Tibial nerve (tissue), 4 donors: ENCODE measurements at regions not wholly inside any gene's neighbourhood (a gene's known extent, or its start where the extent isn't known, plus 50 kb on each side); places are given as distances from the start of the nearest gene placed in this dataset.

ENCODE experiments used
- DNase-seq, 2 donors: peaks; one replicate each; pipeline ENCODE4 v3.0.0-alpha.2; 2019; ENCODE audit warnings: low spot score in 2 of 2
- H3K27ac ChIP-seq, 4 donors: fragments of 200-600 bp; sonication (generic) in 3 of 4; one replicate each; pipeline ENCODE4 v1.5.1; 2017 to 2019; ENCODE audit warnings: mild to moderate bottlenecking in 1 of 4
- H3K27me3 ChIP-seq, 2 donors: fragments of 200-600 bp; sonication (generic) in 1 of 2; one replicate each; pipeline versions ENCODE4 v1.5.1 to v1.6.0; 2017 to 2019
- H3K36me3 ChIP-seq, 3 donors: fragments of 200-600 bp; sonication (generic); one replicate each; pipeline ENCODE4 v1.5.1; 2018 to 2019
- H3K4me1 ChIP-seq, 4 donors: fragments of 200-600 bp; sonication (generic) in 3 of 4; one replicate each; pipeline ENCODE4 v1.5.1; 2017 to 2019
- H3K4me3 ChIP-seq, 4 donors: fragments of 200-600 bp; sonication (generic) in 3 of 4; one replicate each; pipeline ENCODE4 v1.5.1; 2017 to 2019; ENCODE audit warnings: mild to moderate bottlenecking in 1 of 4, moderate library complexity in 1 of 4
- H3K9me3 ChIP-seq, 4 donors: fragments of 200-600 bp; sonication (generic) in 3 of 4; one replicate each; pipeline ENCODE4 v1.5.1; 2017 to 2019
- EP300 ChIP-seq, 2 donors: sonication (generic); formaldehyde crosslinking; IDR thresholded peaks; one replicate each; pipeline ENCODE4 v1.6.1; 2017; ENCODE audit warnings: antibody characterized with exemption in 2 of 2, mild to moderate bottlenecking in 1 of 2
- POLR2A ChIP-seq, 2 donors: fragments of 450-650 bp; IDR thresholded peaks; one replicate each; pipeline ENCODE4 v1.6.1; 2017; ENCODE audit warnings: antibody characterized with exemption in 2 of 2, mild to moderate bottlenecking in 2 of 2, moderate library complexity in 2 of 2
- WGBS, 2 donors: methylation state at CpG; one replicate each; pipeline ENCODE4 v1.1.5; 2018; 5-methylcytosine and 5-hydroxymethylcytosine counted together
- TF ChIP-seq, protein P1 (sequence below), 5 experiments: fragments of 200-600 bp in 3 of 5; fragments of 450-650 bp in 2 of 5; sonication (generic) in 3 of 5; IDR thresholded peaks; one replicate each; pipeline ENCODE4 v1.5.1; 2016 to 2019; ENCODE audit warnings: antibody characterized with exemption in 5 of 5, mild to moderate bottlenecking in 3 of 5, moderate library complexity in 2 of 5

DNA sequence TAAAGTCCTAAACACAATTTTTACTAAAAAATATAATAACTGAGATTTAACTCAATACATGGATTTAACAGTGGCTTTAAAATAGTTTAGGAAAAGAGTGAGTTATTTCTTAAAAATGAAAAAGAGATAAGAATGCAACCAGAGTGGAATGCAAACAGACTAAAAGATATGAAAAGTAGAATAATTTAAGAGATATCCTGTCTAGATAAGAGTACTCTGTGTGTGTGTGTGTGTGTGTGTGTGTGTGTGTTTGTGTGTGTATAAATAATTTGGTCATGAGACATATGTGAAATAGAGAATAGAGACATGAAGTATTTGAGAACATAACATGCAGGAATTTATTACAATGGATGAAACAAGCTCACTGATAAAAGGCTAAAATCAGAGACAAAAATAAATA lies 986.9 kb upstream of the CHORDC1 start:
- Histone ChIP-seq H3K27me3 (no peaks in the 10 kb centered on the region), H3K4me3 (no peak overlapping the region), H3K9me3 (no peaks in the 10 kb centered on the region), H3K36me3 (no peaks in the 10 kb centered on the region), H3K4me1 (no peaks in the 10 kb centered on the region), H3K27ac (no peak overlapping the region)
- no peak for DNase-seq
- TF ChIP-seq, protein P1, sequence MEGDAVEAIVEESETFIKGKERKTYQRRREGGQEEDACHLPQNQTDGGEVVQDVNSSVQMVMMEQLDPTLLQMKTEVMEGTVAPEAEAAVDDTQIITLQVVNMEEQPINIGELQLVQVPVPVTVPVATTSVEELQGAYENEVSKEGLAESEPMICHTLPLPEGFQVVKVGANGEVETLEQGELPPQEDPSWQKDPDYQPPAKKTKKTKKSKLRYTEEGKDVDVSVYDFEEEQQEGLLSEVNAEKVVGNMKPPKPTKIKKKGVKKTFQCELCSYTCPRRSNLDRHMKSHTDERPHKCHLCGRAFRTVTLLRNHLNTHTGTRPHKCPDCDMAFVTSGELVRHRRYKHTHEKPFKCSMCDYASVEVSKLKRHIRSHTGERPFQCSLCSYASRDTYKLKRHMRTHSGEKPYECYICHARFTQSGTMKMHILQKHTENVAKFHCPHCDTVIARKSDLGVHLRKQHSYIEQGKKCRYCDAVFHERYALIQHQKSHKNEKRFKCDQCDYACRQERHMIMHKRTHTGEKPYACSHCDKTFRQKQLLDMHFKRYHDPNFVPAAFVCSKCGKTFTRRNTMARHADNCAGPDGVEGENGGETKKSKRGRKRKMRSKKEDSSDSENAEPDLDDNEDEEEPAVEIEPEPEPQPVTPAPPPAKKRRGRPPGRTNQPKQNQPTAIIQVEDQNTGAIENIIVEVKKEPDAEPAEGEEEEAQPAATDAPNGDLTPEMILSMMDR (IDR thresholded peaks at IDR 0.05): no peak
- no peak for TF ChIP-seq POLR2A (IDR thresholded peaks at IDR 0.05)
- no peak for TF ChIP-seq EP300 (IDR thresholded peaks at IDR 0.05)

- Histone ChIP-seq H3K36me3 (no peaks in the 10 kb centered on the region), H3K4me1 (no peaks in the 10 kb centered on the region), H3K27me3 (no peaks in the 10 kb centered on the region), H3K27ac (no peak overlapping the region), H3K9me3 (no peaks in the 10 kb centered on the region), H3K4me3 (no peak overlapping the region)
- DNase-seq: no peak
- no peak for TF ChIP-seq EP300 (IDR thresholded peaks at IDR 0.05)
- TF ChIP-seq, protein P1 (IDR thresholded peaks at IDR 0.05): no peak
- TF ChIP-seq POLR2A (IDR thresholded peaks at IDR 0.05): no peak
These were observed 986.5 kb upstream of the CHORDC1 start for GRCh38 chr11:91209306-91209705.

DNA sequence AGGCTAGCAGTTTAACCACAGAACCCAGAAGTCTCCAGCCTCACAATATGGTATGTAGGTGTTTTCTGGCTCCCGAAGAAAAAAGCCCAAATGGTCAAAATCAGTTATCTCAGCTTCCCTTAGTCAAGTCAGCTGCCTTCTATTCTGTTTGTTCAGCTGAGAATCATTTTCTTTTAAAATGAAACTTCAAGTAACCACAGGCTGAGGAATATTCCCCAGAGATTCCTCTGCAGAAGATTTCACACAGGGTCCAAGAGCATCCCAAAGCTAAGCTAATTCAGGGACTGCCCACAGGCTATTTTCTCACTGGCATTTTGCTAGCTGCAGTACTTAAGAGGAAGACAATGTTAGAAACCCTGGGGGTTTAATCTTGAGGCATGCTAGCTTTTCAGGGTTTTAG lies 977.0 kb upstream of the CHORDC1 start:
- no peak for TF ChIP-seq EP300 (IDR thresholded peaks at IDR 0.05)
- TF ChIP-seq POLR2A (IDR thresholded peaks at IDR 0.05): no peak
- TF ChIP-seq, protein P1 (IDR thresholded peaks at IDR 0.05): no peak
- no peak for DNase-seq
- Histone ChIP-seq H3K4me1 (peaks cover 0 to 7% (median 0%) of the 10 kb centered on the region in 4 donors), H3K9me3 (no peaks in the 10 kb centered on the region), H3K27me3 (no peaks in the 10 kb centered on the region), H3K36me3 (no peaks in the 10 kb centered on the region), H3K27ac (no peak overlapping the region), H3K4me3 (no peak overlapping the region)
- WGBS, 2 donors: 45 to 69% methylated on average over 1 of the region's 1 CpG

DNA sequence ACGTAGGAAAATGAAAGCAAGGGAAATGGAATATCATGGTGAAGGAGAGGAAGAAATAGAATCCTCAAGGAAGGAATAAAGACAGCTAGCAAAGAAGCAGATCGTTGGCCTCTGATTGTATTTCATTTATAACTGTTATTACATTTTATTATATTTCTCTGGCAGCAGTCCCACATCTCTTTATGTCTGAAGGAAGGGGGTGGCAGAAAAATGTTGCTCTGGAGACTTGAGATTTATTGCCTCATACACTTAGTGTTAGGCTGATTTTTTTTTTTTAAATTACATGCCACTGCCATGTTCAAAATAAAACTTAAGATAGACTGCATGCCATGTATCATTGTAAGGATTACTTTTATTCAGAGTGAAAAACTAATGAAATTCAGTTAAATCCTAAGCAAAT lies 971.7 kb upstream of the CHORDC1 start:
- Histone ChIP-seq H3K27ac (no peak overlapping the region), H3K4me1 (no peaks in the 10 kb centered on the region), H3K4me3 (no peak overlapping the region), H3K27me3 (no peaks in the 10 kb centered on the region), H3K9me3 (no peaks in the 10 kb centered on the region), H3K36me3 (no peaks in the 10 kb centered on the region)
- no peak for TF ChIP-seq POLR2A (IDR thresholded peaks at IDR 0.05)
- TF ChIP-seq, protein P1 (IDR thresholded peaks at IDR 0.05): no peak
- WGBS, 2 donors: 11 to 14% methylated on average over 2 of the region's 2 CpGs
- no peak for DNase-seq

GRCh38 chr11:91188484-91188883 lies 965.6 kb upstream of the CHORDC1 start:
- no peak for DNase-seq
- Histone ChIP-seq H3K4me1 (no peaks in the 10 kb centered on the region), H3K36me3 (no peaks in the 10 kb centered on the region), H3K4me3 (no peak overlapping the region), H3K27me3 (no peaks in the 10 kb centered on the region), H3K9me3 (no peaks in the 10 kb centered on the region), H3K27ac (no peak overlapping the region)
- 92 to 94% methylated on average over 6 of the region's 6 CpGs for WGBS, 2 donors
- no peak for TF ChIP-seq EP300 (IDR thresholded peaks at IDR 0.05)
- TF ChIP-seq, protein P1 (IDR thresholded peaks at IDR 0.05): no peak
- TF ChIP-seq POLR2A (IDR thresholded peaks at IDR 0.05): no peak
